Ishikawa (cell line): ENCODE measurements at regions not wholly inside any gene's neighbourhood (a gene's known extent, or its start where the extent isn't known, plus 50 kb on each side); places are given as distances from the start of the nearest gene placed in this dataset.

ENCODE experiments used
- CEBPB ChIP-seq: IDR thresholded peaks from 2 replicates; pipeline ENCODE4 v1.6.1; 2012
- CREB1 ChIP-seq: IDR thresholded peaks from 2 replicates; pipeline ENCODE4 v1.6.1; 2012; ENCODE audit warnings: low read depth
- EGR1 ChIP-seq: IDR thresholded peaks from 2 replicates; pipeline ENCODE4 v1.6.1; 2012
- EP300 ChIP-seq: IDR thresholded peaks from 2 replicates; pipeline ENCODE4 v1.6.1; 2012; ENCODE audit warnings: borderline replicate concordance
- FOXM1 ChIP-seq: IDR thresholded peaks from 2 replicates; pipeline ENCODE4 v1.6.1; 2012; ENCODE audit warnings: low read depth, borderline replicate concordance
- NFIC ChIP-seq: IDR thresholded peaks from 2 replicates; pipeline ENCODE4 v1.6.1; 2012
- RAD21 ChIP-seq: IDR thresholded peaks from 2 replicates; pipeline ENCODE4 v1.6.1; 2012; ENCODE audit warnings: low read depth
- TAF1 ChIP-seq: IDR thresholded peaks from 2 replicates; pipeline ENCODE4 v1.6.1; 2012; ENCODE audit warnings: low read depth, mild to moderate bottlenecking
- TCF12 ChIP-seq: IDR thresholded peaks from 2 replicates; pipeline ENCODE4 v1.6.1; 2012; ENCODE audit warnings: low read depth
- TEAD4 ChIP-seq: IDR thresholded peaks from 2 replicates; pipeline ENCODE4 v1.6.1; 2012
- YY1 ChIP-seq: IDR thresholded peaks from 2 replicates; pipeline ENCODE4 v1.6.1; 2012; ENCODE audit warnings: low read depth
- ZBTB7A ChIP-seq: IDR thresholded peaks from 2 replicates; pipeline ENCODE4 v1.6.1; 2012; ENCODE audit warnings: low read depth
- TF ChIP-seq, protein P1 (sequence below): IDR thresholded peaks from 2 replicates; pipeline ENCODE4 v1.6.1; 2012
- TF ChIP-seq, protein P2 (sequence below): IDR thresholded peaks from 2 replicates; pipeline ENCODE4 v1.6.1; 2012
- TF ChIP-seq, protein P3 (sequence below): IDR thresholded peaks from 2 replicates; pipeline ENCODE4 v1.6.1; 2012; ENCODE audit warnings: low read depth, mild to moderate bottlenecking

DNA sequence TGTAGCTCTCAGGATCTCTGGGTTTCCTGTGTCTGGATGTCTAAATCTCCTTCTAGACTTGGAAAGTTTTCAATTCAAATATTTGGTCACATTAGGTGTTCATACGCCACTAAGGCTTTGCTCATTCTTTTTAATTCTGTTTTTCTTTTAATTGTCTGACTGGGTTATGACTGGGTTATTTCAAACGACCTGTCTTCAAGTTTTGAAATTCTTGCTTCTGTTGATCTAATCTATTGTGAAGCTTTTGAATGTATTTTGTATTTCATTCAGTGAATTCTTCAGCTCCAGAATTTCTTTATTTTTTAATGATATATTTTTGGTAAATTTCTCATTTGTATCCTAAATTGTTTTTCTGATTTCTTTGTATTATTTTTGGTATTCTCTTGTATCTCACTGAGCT, 81.0 kb upstream of the PCDH10 start:
- TF ChIP-seq, protein P1, sequence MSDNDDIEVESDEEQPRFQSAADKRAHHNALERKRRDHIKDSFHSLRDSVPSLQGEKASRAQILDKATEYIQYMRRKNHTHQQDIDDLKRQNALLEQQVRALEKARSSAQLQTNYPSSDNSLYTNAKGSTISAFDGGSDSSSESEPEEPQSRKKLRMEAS, result no peak
- TF ChIP-seq NFIC (no peak), CEBPB (no peak), TEAD4 (no peak), FOXM1 (no peak), RAD21 (no peak), TCF12 (no peak), CREB1 (no peak)
- TF ChIP-seq, protein P2, sequence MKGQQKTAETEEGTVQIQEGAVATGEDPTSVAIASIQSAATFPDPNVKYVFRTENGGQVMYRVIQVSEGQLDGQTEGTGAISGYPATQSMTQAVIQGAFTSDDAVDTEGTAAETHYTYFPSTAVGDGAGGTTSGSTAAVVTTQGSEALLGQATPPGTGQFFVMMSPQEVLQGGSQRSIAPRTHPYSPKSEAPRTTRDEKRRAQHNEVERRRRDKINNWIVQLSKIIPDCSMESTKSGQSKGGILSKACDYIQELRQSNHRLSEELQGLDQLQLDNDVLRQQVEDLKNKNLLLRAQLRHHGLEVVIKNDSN, result no peak
- TF ChIP-seq, protein P3, sequence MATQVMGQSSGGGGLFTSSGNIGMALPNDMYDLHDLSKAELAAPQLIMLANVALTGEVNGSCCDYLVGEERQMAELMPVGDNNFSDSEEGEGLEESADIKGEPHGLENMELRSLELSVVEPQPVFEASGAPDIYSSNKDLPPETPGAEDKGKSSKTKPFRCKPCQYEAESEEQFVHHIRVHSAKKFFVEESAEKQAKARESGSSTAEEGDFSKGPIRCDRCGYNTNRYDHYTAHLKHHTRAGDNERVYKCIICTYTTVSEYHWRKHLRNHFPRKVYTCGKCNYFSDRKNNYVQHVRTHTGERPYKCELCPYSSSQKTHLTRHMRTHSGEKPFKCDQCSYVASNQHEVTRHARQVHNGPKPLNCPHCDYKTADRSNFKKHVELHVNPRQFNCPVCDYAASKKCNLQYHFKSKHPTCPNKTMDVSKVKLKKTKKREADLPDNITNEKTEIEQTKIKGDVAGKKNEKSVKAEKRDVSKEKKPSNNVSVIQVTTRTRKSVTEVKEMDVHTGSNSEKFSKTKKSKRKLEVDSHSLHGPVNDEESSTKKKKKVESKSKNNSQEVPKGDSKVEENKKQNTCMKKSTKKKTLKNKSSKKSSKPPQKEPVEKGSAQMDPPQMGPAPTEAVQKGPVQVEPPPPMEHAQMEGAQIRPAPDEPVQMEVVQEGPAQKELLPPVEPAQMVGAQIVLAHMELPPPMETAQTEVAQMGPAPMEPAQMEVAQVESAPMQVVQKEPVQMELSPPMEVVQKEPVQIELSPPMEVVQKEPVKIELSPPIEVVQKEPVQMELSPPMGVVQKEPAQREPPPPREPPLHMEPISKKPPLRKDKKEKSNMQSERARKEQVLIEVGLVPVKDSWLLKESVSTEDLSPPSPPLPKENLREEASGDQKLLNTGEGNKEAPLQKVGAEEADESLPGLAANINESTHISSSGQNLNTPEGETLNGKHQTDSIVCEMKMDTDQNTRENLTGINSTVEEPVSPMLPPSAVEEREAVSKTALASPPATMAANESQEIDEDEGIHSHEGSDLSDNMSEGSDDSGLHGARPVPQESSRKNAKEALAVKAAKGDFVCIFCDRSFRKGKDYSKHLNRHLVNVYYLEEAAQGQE, result no peak

DNA sequence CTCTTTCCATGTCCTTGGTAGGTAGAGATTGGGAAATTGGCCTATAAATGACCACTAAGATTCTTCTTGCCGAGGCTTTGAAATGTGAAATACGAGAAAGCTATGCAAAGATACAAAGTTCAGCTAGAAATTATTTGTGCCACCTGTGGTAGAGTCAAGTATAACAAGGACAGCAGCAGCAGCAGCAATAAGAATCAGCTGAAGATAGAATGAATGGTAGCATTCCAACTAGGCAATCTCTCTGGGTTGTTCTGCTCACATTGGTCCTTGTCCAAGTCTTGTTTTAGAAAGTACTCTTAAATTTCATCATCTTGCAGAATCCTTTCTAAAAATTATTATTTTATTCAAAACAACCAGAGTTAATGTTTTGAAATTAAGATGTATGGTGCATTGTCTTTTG, 67.8 kb upstream of the PCDH10 start:
- no peak for TF ChIP-seq NFIC
- TF ChIP-seq TEAD4, result no peak

DNA sequence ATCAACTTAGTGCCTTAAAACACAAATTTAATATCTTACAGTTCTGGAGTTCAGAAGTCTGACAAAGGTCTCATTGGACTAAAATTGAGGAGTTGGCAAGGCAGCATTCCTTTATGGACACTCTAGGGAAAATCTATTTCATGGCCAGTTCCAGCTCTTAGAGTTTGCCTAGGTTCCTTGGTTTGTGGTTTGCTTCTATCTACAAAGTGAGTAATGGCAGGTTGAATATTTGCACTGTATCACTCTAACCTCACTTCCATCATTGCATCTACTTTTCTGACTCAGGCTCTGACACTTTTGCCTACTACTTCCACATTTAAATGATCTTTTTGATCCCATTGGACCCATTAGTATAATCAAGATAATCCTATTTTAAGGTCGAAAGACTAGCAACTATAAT, 64.7 kb upstream of the PCDH10 start:
- no peak for TF ChIP-seq CEBPB
- TF ChIP-seq, protein P1, result no peak
- no peak for TF ChIP-seq EP300
- TF ChIP-seq, protein P3, result no peak
- TF ChIP-seq FOXM1, result no peak
- no peak for TF ChIP-seq TEAD4
- no peak for TF ChIP-seq NFIC
- no peak for TF ChIP-seq CREB1
- TF ChIP-seq TCF12, result no peak
- TF ChIP-seq, protein P2, result no peak
- TF ChIP-seq ZBTB7A, result no peak
- no peak for TF ChIP-seq TAF1
- TF ChIP-seq RAD21, result no peak

DNA sequence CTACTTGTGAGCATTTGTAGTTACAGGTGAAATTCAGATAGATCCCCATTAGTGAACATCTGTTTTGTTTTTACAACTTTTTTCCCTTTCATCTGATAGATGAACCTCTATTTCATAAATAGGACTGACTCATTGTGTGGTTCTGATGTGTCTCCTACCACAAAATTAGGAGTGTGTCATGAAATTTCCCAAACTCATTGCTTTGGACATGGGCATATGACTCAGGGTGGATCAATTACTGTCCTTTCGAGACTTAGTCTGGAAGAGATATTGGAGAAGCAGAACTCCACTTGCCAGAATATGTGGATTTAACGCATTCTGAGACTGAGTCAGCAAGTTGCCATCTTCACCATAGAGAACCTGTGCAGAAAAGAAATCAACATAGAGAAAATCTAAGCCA, 53.5 kb upstream of the PCDH10 start:
- TF ChIP-seq EP300 (no peak), CEBPB (no peak)

DNA sequence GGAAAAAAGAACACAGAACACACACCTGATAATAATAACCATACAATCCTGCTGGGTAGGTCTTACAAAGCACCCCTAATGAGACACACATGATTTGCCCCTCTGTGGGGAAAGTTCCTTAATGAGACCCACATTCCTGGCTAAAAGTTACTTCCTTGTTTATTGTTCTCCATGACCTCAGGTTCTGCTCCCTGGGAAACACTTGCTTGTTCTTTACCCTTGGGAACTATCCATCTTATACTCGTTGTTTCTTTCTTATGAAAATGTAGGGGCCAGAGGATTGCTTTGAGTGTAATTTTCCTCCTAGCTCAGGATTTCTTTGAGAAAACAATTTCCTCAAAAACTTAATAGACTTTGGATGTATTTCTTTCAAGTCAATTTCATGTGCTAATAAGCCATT, 52.1 kb upstream of the PCDH10 start:
- TF ChIP-seq TEAD4 (no peak), ZBTB7A (no peak), FOXM1 (no peak), TCF12 (no peak), RAD21 (no peak), NFIC (no peak), EP300 (no peak), YY1 (no peak), CEBPB (no peak), EGR1 (no peak)
- TF ChIP-seq, protein P2, result no peak
- TF ChIP-seq, protein P3, result no peak
